HG02852 (cell line): ENCODE measurements at regions not wholly inside any gene's neighbourhood (a gene's known extent, or its start where the extent isn't known, plus 50 kb on each side); places are given as distances from the start of the nearest gene placed in this dataset.

Source experiments
- ATAC-seq: cut with Tn5 transposase; IDR thresholded peaks from one replicate; pipeline ENCODE4 v1.9.1; 2021; ENCODE audit warnings: mild to moderate bottlenecking, moderate library complexity; ENCODE audit not compliant: unreplicated experiment

- no peak for ATAC-seq
These were observed 109.7 kb downstream of the TMTC3 start for GRCh38 chr12:88251798-88252197.

GRCh38 chr12:88253371-88253978, 111.4 kb downstream of the TMTC3 start:
- ATAC-seq = no peak

- ATAC-seq = no peak
These were observed 113.1 kb downstream of the TMTC3 start for GRCh38 chr12:88255224-88255623.

GRCh38 chr12:88255847-88256246, 113.7 kb downstream of the TMTC3 start:
- ATAC-seq = no peak

- no peak for ATAC-seq
These were observed 116.3 kb downstream of the TMTC3 start for GRCh38 chr12:88258396-88258795.

- ATAC-seq = no peak
These were observed 124.8 kb downstream of the TMTC3 start for GRCh38 chr12:88266806-88267360.

- ATAC-seq = no peak
These were observed 125.5 kb downstream of the TMTC3 start for GRCh38 chr12:88267630-88268029.

- no peak for ATAC-seq
These were observed 130.3 kb downstream of the TMTC3 start for GRCh38 chr12:88272456-88272855.

GRCh38 chr12:88273450-88273849, 131.3 kb downstream of the TMTC3 start:
- ATAC-seq = no peak

- ATAC-seq = no peak
These were observed 131.8 kb downstream of the TMTC3 start for GRCh38 chr12:88273875-88274274.

GRCh38 chr12:88291498-88292131, 149.5 kb downstream of the TMTC3 start:
- no peak for ATAC-seq

GRCh38 chr12:88298014-88298682, 156.0 kb downstream of the TMTC3 start:
- no peak for ATAC-seq

- ATAC-seq = peak; percentile 23
These were observed 156.7 kb downstream of the TMTC3 start for GRCh38 chr12:88298761-88299242.

- ATAC-seq = peak; percentile 96
These were observed 157.5 kb downstream of the TMTC3 start for GRCh38 chr12:88299567-88300101.

- ATAC-seq = no peak
These were observed 158.8 kb downstream of the TMTC3 start for GRCh38 chr12:88300931-88301330.

GRCh38 chr12:88303335-88303734, 161.2 kb downstream of the TMTC3 start:
- no peak for ATAC-seq

GRCh38 chr12:88305254-88305890, 163.3 kb downstream of the TMTC3 start:
- no peak for ATAC-seq

- no peak for ATAC-seq
These were observed 164.5 kb downstream of the TMTC3 start for GRCh38 chr12:88306471-88307069.

- no peak for ATAC-seq
These were observed 165.9 kb downstream of the TMTC3 start for GRCh38 chr12:88307961-88308360.

- no peak for ATAC-seq
These were observed 166.7 kb downstream of the TMTC3 start for GRCh38 chr12:88308825-88309224.

- no peak for ATAC-seq
These were observed 167.4 kb downstream of the TMTC3 start for GRCh38 chr12:88309546-88309945.
